Neural cell (in vitro differentiated cells): ENCODE measurements at regions not wholly inside any gene's neighbourhood (a gene's known extent, or its start where the extent isn't known, plus 50 kb on each side); places are given as distances from the start of the nearest gene placed in this dataset.

Experiments
- H2AFZ ChIP-seq: fragments of 200-600, 300-800 bp; sonication (generic), shearing (Covaris generic); 2 replicates; pipeline ENCODE4 v1.6.0; 2014; ENCODE audit warnings: low read depth, mild to moderate bottlenecking, antibody characterized with exemption, low read length, moderate library complexity
- H3F3A ChIP-seq: fragments of 200-600 bp; shearing (Covaris generic); 2 replicates; pipeline ENCODE4 v1.6.1; 2016; ENCODE audit warnings: mild to moderate bottlenecking, moderate library complexity, mixed read lengths, antibody characterized with exemption, low read length; ENCODE audit not compliant: insufficient read depth, poor library complexity, severe bottlenecking
- H3K27ac ChIP-seq: fragments of 200-600, 300-800 bp; sonication (generic), shearing (Covaris generic); 2 replicates; pipeline ENCODE4 v1.5.1; 2014; ENCODE audit warnings: mild to moderate bottlenecking, low read length, moderate library complexity
- H3K27me3 ChIP-seq: fragments of 300-800, 200-600 bp; sonication (generic), shearing (Covaris generic); 2 replicates; pipeline ENCODE4 v1.6.0; 2014; ENCODE audit warnings: mild to moderate bottlenecking, low read depth, low read length, moderate library complexity; ENCODE audit not compliant: insufficient read depth
- H3K36me3 ChIP-seq: fragments of 300-800, 200-600 bp; sonication (generic), shearing (Covaris generic); 2 replicates; pipeline ENCODE4 v1.5.1; 2014; ENCODE audit warnings: mild to moderate bottlenecking, antibody characterized with exemption, low read length, moderate library complexity; ENCODE audit not compliant: insufficient read depth
- H3K4me2 ChIP-seq: fragments of 300-800, 200-600 bp; sonication (generic), shearing (Covaris generic); 2 replicates; pipeline ENCODE4 v1.6.0; 2014; ENCODE audit warnings: mild to moderate bottlenecking, low read length
- H3K4me3 ChIP-seq: fragments of 300-800, 200-600 bp; sonication (generic), shearing (Covaris generic); 2 replicates; pipeline ENCODE4 v1.5.1; 2014; ENCODE audit warnings: mild to moderate bottlenecking, low read length, moderate library complexity
- H3K79me2 ChIP-seq: fragments of 200-600 bp; shearing (Covaris generic); replicated peaks from 2 replicates; pipeline ENCODE4 v1.6.0; 2014; ENCODE audit warnings: mild to moderate bottlenecking, low read length, moderate library complexity; ENCODE audit not compliant: insufficient read depth
- H3K9ac ChIP-seq: fragments of 300-800, 200-600 bp; sonication (generic), shearing (Covaris generic); 2 replicates; pipeline ENCODE4 v1.6.1; 2016; ENCODE audit warnings: mild to moderate bottlenecking, low read length, mixed read lengths
- H3K9me2 ChIP-seq: fragments of 200-600 bp; shearing (Covaris generic); 2 replicates; pipeline ENCODE4 v1.6.1; 2016; ENCODE audit warnings: mild to moderate bottlenecking, low read length, mixed read lengths; ENCODE audit not compliant: insufficient read depth
- H3K9me3 ChIP-seq: fragments of 200-600, 300-800 bp; sonication (generic), shearing (Covaris generic); 2 replicates; pipeline ENCODE4 v1.6.1; 2016; ENCODE audit warnings: mild to moderate bottlenecking, mixed run types, low read length, moderate library complexity, mixed read lengths
- H4K20me1 ChIP-seq: fragments of 200-600 bp; shearing (Covaris generic); 2 replicates; pipeline ENCODE4 v1.6.1; 2016; ENCODE audit warnings: mild to moderate bottlenecking, mixed run types; ENCODE audit not compliant: insufficient read depth
- CTCF ChIP-seq: fragments of 450-650 bp; IDR thresholded peaks from 2 replicates; pipeline ENCODE4 v1.5.1; 2014; ENCODE audit warnings: antibody characterized with exemption, mild to moderate bottlenecking, moderate library complexity; ENCODE audit not compliant: poor library complexity, severe bottlenecking
- EP300 ChIP-seq: fragments of 450-650 bp; conservative IDR thresholded peaks from 2 replicates; pipeline ENCODE4 v1.6.1; 2014; ENCODE audit warnings: antibody characterized with exemption, mild to moderate bottlenecking, moderate library complexity; ENCODE audit not compliant: poor library complexity, severe bottlenecking
- EZH2 ChIP-seq: fragments of 200-600, 300-800 bp; shearing (Covaris generic), sonication (generic); IDR thresholded peaks from 2 replicates; pipeline ENCODE4 v1.6.1; 2014; ENCODE audit warnings: antibody characterized with exemption, low read length, borderline replicate concordance, mild to moderate bottlenecking; ENCODE audit not compliant: insufficient read depth, poor library complexity, severe bottlenecking
- MXI1 ChIP-seq: fragments of 450-650 bp; conservative IDR thresholded peaks from 2 replicates; pipeline ENCODE4 v1.6.1; 2014; ENCODE audit warnings: antibody characterized with exemption, mild to moderate bottlenecking; ENCODE audit not compliant: poor library complexity, severe bottlenecking
- POLR2AphosphoS5 ChIP-seq: IDR thresholded peaks from 2 replicates; pipeline ENCODE4 v1.6.1; 2012
- RAD21 ChIP-seq: fragments of 450-650 bp; conservative IDR thresholded peaks from 2 replicates; pipeline ENCODE4 v1.6.1; 2014; ENCODE audit warnings: antibody characterized with exemption, mild to moderate bottlenecking, moderate library complexity
- REST ChIP-seq: IDR thresholded peaks from 2 replicates; pipeline ENCODE4 v1.6.1; 2012; ENCODE audit warnings: borderline replicate concordance
- SMC3 ChIP-seq: fragments of 450-650 bp; conservative IDR thresholded peaks from 2 replicates; pipeline ENCODE4 v1.6.1; 2014; ENCODE audit warnings: antibody characterized with exemption, mild to moderate bottlenecking, moderate library complexity; ENCODE audit not compliant: poor library complexity
- TAF1 ChIP-seq: IDR thresholded peaks from 2 replicates; pipeline ENCODE4 v1.6.1; 2012; ENCODE audit warnings: low read depth

- Histone ChIP-seq H3K27ac (no peak overlapping the region), H3K9me2 (no peaks in the 10 kb centered on the region), H2AFZ (no peak overlapping the region), H4K20me1 (no peaks in the 10 kb centered on the region), H3K4me2 (no peak overlapping the region), H3K9me3 (no peaks in the 10 kb centered on the region), H3K9ac (no peak overlapping the region), H3K27me3 (no peaks in the 10 kb centered on the region), H3K79me2 (no peaks in the 10 kb centered on the region), H3K36me3 (no peaks in the 10 kb centered on the region), H3F3A (no peaks in the 10 kb centered on the region), H3K4me3 (no peak overlapping the region)
- TF ChIP-seq CTCF (no peak), REST (no peak), RAD21 (no peak), EP300 (no peak), POLR2AphosphoS5 (no peak), SMC3 (no peak), TAF1 (no peak), EZH2 (no peak), MXI1 (no peak)
Measured at GRCh38 chr7:47049234-47049774, 532.6 kb downstream of the TNS3 start.

- H3K4me2 ChIP-seq = no peak overlapping the region
- no peak overlapping the region for H3K4me3 ChIP-seq
- H3K79me2 ChIP-seq = no peaks in the 10 kb centered on the region
- H3K9ac ChIP-seq = no peak overlapping the region
- H3K9me2 ChIP-seq = no peaks in the 10 kb centered on the region
- H3F3A ChIP-seq = no peaks in the 10 kb centered on the region
- no peak overlapping the region for H2AFZ ChIP-seq
- TF ChIP-seq TAF1 (no peak), MXI1 (no peak), POLR2AphosphoS5 (no peak), EZH2 (no peak), CTCF (no peak), REST (no peak), EP300 (no peak), SMC3 (no peak), RAD21 (no peak)
- H3K27me3 ChIP-seq = no peaks in the 10 kb centered on the region
- H3K9me3 ChIP-seq = no peaks in the 10 kb centered on the region
- H3K27ac ChIP-seq = no peak overlapping the region
- H4K20me1 ChIP-seq = no peaks in the 10 kb centered on the region
- no peaks in the 10 kb centered on the region for H3K36me3 ChIP-seq
Measured at GRCh38 chr7:47047384-47047783, 534.5 kb downstream of the TNS3 start.
